ENCODE measurements at regions not wholly inside any gene's neighbourhood (a gene's known extent, or its start where the extent isn't known, plus 50 kb on each side); places are given as distances from the start of the nearest gene placed in this dataset.

DNA sequence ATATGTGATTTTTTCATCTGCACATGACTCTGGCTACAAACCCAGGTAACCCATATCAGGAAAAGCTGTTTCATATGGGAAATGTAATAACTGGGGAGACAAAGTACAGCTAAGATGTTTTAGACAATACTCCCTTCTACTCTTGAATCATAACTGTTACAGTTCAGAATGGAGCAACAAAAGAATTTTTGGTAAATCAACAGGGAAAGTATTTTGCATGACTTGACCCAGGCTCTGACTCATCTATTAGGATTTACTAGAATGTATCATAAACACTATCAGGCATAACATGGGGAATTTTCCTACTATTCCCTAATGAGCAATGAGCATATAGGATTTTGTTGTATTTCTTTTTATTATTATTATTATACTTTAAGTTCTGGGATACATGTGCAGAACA, 553.0 kb downstream of the SLC16A7 start:
- DNase-seq: no peak

- no peak for DNase-seq
These were observed 556.9 kb downstream of the SLC16A7 start for GRCh38 chr12:60152756-60153155.

DNA sequence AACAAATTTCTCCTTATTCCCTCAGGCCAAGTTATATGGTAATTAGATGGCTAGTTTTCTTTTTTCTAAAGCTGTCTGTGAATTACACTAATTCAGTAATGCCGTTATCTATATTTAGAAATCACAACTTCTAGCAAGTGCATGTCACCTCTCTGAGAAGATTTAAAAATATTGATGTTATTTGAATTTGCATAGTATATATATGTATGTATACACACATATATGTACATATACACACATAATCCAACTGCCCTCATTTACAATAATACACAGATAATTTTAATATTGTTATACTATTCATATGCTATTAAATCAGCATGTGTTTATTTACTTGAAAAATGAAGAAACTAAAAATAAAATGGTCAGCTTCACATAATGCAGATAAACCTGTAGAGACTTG, 563.9 kb downstream of the SLC16A7 start:
- DNase-seq: no peak

- no peak for DNase-seq
These were observed 567.3 kb downstream of the SLC16A7 start for GRCh38 chr12:60162988-60163720.

DNA sequence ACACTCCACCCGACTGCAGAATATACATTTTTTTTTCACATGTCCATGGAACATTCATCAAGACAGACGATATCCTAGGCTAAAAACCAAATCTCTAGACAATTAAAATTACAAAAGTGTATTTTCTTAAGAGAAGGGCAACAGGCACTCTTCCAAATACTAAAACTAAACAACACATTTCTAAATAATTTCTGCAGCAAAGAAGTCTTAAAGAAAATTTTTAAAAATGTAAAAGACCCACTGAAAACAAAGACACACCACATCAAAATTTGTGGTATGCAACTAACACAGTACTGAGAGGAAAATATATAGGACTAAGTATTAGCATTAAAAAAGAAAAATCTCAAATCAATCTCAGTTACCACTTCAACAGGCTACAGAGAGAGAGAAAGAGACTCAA, 570.0 kb downstream of the SLC16A7 start:
- DNase-seq: no peak

GRCh38 chr12:60168441-60168840, 572.6 kb downstream of the SLC16A7 start:
- no peak for DNase-seq

GRCh38 chr12:60169904-60170303, 574.1 kb downstream of the SLC16A7 start:
- DNase-seq: no peak

GRCh38 chr12:60172266-60173211, 576.7 kb downstream of the SLC16A7 start:
- DNase-seq: no peak

GRCh38 chr12:60173224-60174170, 577.7 kb downstream of the SLC16A7 start:
- DNase-seq: no peak

DNA sequence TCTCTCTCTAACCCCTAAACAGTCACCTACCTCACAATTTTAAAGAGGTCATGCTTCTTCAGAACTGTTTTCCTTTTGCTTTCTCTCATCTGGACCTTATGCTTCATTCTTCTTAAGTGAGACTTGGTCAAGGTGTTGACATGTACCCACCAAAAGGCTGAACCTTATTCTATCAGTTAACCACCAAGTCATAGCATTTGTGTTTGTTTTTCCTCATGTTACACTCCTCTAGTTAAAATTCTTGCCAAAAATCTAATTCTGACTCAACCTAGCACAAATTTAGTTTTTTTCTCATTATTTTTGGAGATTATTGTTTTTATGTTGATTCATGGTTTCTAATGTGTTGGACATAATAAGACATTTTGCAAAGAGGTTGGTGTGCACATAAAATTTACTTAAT, 578.6 kb downstream of the SLC16A7 start:
- DNase-seq: no peak

GRCh38 chr12:60174941-60175340, 579.1 kb downstream of the SLC16A7 start:
- no peak for DNase-seq

GRCh38 chr12:60176891-60177290, 581.1 kb downstream of the SLC16A7 start:
- DNase-seq: no peak

- no peak for DNase-seq
These were observed 584.5 kb downstream of the SLC16A7 start for GRCh38 chr12:60180298-60180697.

GRCh38 chr12:60182354-60182753, 586.5 kb downstream of the SLC16A7 start:
- DNase-seq: no peak

- DNase-seq: no peak
These were observed 588.3 kb downstream of the SLC16A7 start for GRCh38 chr12:60184096-60184495.

DNA sequence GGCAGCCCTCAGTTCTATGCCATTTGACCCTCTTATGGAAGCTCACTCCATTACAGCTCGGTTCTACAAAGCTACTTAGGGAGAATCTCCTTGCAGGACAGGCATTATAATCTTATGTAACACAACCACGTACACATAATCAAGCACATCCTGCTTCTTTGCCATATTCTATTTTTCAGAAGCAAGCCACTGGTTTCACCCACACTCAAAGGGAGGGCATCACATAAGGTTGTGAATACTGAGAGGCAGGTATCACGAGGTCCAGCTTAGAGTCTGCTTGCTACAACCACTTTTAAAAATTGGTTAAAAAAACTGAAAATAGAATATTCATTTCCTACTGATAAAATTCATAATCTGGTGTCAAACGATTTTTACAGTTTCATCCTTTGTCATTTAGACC, 589.2 kb downstream of the SLC16A7 start:
- no peak for DNase-seq

DNA sequence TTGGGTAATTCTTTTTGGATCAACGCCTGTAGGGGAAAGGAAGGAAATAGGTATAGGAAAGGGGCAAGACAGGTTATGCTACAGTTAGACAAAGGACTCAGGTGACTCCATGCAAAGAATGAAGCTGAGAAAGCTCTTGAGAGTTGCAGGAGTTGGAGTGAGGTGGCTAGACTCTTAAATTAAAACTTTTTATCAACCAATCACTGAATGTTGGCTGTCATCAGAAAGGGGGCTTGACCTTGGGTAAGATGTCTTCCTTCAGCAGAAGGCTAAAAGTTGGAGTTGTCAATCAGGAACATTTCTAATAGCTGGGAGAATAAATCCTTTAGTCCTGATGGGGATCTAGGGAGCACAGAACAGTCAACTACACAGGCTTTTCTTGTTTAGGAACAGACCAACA, 595.4 kb downstream of the SLC16A7 start:
- no peak for DNase-seq

- DNase-seq: no peak
These were observed 596.0 kb downstream of the SLC16A7 start for GRCh38 chr12:60191676-60192359.

GRCh38 chr12:60194678-60195077, 598.8 kb downstream of the SLC16A7 start:
- DNase-seq: no peak

DNA sequence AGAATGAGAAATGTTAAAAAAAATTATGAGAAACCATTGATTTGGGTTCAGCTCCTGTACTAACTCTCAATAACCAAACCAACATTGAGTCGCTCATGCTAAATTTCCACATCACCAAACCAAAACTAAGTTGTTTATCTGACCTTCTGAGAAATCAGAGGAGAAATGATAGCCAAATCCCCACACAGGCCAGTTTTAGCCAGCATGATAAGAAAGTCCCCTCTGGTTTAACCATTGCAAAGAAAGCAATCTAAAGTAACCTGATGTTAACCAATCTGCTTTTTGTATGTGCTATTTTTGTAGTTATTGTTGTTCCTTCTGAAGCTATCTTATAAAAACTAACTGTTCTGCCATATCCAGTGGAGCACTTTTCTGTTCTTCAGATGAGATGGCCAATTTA, 599.7 kb downstream of the SLC16A7 start:
- DNase-seq: no peak

DNA sequence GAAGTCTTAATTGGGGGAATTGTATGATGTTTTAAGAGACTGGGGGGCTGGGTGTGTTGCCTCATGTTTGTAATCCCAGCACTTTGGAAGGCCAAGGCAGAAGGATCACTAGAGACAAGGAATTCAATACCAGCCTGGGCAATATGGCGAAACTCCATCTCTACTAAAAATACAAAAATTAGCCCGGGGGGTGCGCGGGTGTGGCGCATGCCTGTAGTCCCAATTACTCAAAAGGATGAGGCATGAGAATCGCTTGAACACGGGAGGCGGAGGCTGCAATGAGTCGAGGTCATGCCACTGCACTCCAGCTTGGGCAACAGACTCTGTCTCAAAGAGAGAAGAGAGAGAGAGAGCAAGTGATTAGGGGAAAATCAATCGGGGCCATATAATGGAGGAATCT, 600.5 kb downstream of the SLC16A7 start:
- no peak for DNase-seq

- DNase-seq: no peak
These were observed 601.8 kb downstream of the SLC16A7 start for GRCh38 chr12:60197589-60197988.

All from CD4-positive, alpha-beta T cell treated with Interleukin-1 beta for 1 hour (primary cell).